HG02571 (cell line): ENCODE measurements at regions not wholly inside any gene's neighbourhood (a gene's known extent, or its start where the extent isn't known, plus 50 kb on each side); places are given as distances from the start of the nearest gene placed in this dataset.
"Not testable (repeated sequence)": the region's sequence is repeated elsewhere in the genome, so short reads cannot be mapped to it uniquely, and the experiment has no call there.

Source experiments
- ATAC-seq: cut with Tn5 transposase; IDR thresholded peaks from one replicate; pipeline ENCODE4 v1.9.1; 2021; ENCODE audit warnings: mild to moderate bottlenecking, moderate library complexity; ENCODE audit not compliant: unreplicated experiment

DNA sequence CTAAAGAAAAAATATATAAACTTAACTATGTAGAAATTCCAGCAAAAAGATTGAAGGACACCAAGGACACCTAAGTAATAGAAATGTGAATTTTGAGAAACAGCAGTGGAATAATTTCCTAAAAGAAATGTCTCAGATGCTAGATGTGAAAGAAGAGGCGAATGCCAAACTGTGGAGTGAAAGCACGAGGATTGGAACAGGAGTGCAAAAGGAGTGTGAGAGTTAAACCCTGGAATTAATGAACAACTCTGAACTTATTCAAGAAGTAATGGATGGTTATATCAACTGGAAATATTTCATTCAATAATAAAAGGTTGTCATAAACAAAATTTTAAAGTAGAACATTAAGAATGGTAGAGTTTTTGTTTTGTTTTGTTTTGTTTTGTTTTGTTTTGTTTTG lies 78.5 kb upstream of the SGIP1 start:
- ATAC-seq = no peak

DNA sequence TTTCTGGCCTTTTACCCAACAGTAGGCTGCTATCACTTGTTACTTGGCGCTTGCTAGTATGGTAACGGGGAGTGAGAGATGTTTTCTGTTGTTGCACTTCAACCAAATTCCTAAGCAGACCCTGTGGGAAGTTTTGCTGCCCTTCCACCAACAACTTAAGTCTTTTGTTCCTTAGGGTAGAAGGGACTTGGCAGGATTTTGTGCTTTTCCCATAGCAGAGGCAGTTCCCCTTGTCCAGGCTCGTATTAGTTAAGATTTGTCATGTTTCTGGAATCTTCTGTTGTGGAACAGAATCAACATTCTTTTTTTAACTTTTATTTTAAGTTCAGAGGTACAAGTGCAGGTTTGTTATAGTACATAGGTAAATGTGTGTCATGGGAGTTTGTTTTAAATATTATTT lies 73.2 kb upstream of the SGIP1 start:
- no peak for ATAC-seq

- ATAC-seq = no peak
These were observed 71.6 kb upstream of the SGIP1 start for GRCh38 chr1:66462313-66462712.

DNA sequence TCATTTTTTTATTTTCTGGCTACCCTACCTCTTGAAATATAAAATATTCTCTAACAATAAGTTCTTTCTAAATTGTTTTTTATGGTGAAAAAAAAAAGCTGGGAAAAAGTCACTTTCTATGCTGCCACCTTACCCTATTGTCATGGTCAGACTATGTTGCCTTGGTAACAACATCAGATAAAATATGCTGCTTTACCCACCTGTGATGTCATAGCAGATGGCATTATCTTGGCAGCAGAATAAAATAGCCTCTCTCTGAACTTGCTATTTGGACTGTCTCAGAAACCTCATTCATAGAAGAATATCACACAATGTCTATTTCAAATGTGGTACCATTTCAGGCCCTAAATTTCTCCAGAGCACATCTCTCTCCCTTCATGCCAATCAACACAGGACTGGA lies 69.6 kb upstream of the SGIP1 start:
- no peak for ATAC-seq

- no peak for ATAC-seq
These were observed 69.2 kb upstream of the SGIP1 start for GRCh38 chr1:66464802-66465201.

- not testable (repeated sequence) for ATAC-seq
These were observed 67.3 kb upstream of the SGIP1 start for GRCh38 chr1:66466695-66467094.

DNA sequence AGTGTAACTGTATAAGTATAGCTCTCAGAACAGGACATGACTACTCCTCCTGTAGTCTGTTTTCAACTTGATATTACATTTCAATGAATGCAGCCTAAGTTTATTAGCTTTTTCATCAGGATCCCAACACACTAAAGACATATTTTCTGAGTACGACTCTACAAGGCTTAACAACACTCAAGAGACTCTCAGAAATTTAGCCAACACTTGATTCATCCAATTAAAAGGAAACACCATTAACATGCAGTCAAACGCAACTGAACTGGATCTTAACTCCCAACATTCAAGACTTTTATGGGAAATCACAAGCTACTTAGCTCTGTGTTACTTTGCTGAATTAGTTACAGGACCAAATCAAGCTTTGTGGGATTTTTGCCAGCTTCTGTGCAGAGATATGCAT lies 65.2 kb upstream of the SGIP1 start:
- no peak for ATAC-seq

GRCh38 chr1:66475940-66476339 lies 58.0 kb upstream of the SGIP1 start:
- ATAC-seq = no peak

DNA sequence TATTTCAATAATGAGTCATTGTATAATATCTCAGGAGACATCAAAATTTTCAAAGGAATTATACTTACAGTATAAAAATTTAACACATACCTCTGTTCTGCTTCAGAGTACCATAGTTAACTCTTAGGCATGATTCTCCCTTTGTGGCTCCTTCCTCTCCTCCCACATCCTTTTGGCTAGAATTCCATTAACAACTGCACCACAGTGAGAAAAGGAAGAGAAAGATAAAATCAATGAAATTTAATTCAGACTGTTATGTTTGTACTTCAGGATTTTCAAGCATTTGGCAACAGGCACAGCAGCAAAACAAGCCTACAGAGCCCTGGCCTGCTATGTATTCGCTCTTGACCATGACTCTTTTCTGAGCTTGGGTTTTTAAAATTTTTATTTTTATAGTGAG lies 57.2 kb upstream of the SGIP1 start:
- no peak for ATAC-seq

DNA sequence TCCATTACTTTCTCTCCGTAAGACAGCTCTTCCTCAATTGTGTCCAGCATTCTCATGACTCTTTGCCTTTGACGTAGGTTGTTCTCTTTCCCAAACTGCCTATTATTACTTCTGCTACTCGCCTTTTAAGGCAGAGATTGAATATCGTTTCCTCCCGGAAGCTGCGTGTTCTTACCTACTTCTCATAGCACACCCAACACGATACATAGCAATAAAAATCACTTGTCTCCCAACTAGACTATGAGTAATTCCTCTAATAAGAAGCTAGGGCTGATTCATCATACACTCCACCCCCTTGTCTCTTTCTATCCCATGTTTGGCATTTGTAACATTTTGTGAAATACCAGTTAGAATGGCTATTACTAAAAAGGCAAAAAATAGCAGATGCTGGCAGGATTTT lies 55.8 kb upstream of the SGIP1 start:
- no peak for ATAC-seq

DNA sequence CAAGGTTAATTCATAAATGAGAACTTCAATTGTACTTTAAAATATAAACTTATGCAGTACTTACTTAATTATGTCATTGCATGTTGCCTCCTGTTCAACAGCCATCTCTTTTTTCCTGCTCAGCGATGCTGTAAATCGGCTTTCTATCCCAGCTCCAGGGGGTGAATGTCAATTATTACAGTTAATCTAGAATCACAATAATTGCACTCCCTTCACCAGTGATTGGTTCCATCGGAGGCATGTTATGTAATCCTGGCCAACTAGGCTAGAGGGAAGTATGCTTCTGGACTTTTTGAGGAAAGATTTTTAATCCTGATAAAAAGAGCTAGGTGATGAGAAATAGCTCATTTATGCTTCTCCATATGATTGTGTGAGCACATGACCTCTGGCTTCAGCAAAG lies 53.8 kb upstream of the SGIP1 start:
- ATAC-seq = no peak

DNA sequence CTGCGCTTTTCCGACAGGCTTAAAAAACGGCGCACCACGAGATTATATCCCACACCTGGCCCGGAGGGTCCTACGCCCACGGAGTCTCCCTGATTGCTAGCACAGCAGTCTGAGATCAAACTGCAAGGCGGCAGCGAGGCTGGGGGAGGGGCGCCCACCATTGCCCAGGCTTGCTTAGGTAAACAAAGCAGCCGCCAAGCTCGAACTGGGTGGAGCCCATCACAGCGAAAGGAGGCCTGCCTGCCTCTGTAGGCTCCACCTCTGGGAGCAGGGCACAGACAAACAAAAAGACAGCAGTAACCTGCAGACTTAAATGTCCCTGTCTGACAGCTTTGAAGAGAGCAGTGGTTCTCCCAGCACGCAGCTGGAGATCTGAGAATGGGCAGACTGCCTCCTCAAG lies 52.7 kb upstream of the SGIP1 start:
- ATAC-seq = not testable (repeated sequence)
